DOHH2 (cell line): ENCODE measurements at regions not wholly inside any gene's neighbourhood (a gene's known extent, or its start where the extent isn't known, plus 50 kb on each side); places are given as distances from the start of the nearest gene placed in this dataset.
"Not testable (repeated sequence)": the region's sequence is repeated elsewhere in the genome, so short reads cannot be mapped to it uniquely, and the experiment has no call there.

Experiments
- CTCF ChIP-seq: fragments of 200-600 bp; sonication (generic); IDR thresholded peaks from one replicate; pipeline ENCODE4 v1.5.1; 2014; ENCODE audit warnings: antibody characterized with exemption, mild to moderate bottlenecking, low read depth, low read length; ENCODE audit not compliant: poor library complexity, severe bottlenecking
- EZH2phosphoT487 ChIP-seq: fragments of 200-600 bp; sonication (generic); IDR thresholded peaks from 2 replicates; pipeline ENCODE4 v1.6.1; 2017; ENCODE audit warnings: borderline replicate concordance, mild to moderate bottlenecking, antibody characterized with exemption, low read length, moderate library complexity, mixed read lengths

DNA sequence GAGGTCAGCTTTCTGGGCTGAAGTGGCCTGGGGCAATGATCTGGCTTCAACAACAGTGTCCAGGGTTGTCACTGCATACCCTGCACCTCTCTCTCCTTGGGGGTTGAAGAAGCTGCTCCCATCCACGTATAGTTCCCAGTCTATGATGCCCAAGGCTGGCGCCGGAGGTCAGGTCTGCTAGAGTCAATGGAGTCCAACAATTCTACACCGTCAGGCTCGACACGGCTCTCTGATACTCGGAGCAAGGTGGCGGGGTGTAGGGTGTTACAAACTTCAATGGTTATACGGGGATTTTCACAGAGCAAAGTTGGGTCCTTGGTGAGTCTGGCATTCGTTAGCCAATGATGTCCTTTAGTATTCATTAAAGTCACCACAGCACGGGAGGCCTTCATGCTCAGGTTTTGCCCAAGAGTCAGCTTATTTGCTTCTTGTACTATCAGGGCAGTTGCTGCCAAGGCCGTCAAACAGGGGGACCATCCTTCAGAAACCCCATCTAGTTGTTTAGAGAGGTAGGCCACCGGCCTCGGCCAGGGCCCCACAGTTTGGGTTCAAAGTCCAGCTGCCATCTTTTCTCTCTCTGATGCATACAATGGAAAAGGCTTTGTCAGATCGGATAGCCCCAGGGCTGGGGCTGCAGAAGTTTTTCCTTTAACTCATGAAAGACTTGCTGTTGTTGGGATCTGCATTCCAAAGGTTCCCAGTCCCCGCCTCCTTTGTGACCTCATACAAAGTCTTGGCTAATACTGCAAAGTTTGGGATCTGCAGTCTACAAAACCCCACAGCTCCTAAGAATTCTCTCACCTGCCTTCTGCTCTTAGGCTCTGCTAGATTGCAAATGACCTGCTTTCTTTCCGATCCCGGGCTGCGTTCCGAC lies 128.1 kb downstream of the ADRA2C start:
- not testable (repeated sequence) for TF ChIP-seq CTCF, EZH2phosphoT487
